ENCODE measurements at regions not wholly inside any gene's neighbourhood (a gene's known extent, or its start where the extent isn't known, plus 50 kb on each side); places are given as distances from the start of the nearest gene placed in this dataset.

DNA sequence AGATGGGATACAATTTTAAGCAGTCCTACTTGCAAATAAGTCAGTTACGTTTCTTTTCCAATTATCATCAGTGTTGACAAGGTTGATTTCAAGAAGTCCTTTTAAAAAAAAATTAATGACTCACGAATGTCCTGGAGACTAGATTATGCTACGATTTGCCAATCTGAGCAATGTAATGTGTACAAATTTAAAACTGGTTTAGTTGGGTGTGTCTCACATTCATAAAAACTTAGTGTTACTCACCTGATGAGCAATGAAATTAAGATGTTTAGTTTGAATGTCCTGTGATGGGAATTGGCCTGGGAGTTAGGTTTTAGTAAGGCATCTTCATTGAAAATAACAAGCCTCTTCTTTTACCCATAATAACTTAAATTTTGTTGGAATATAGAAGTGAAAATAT is 136.7 kb upstream of the POF1B start:
- DNase-seq (ENCODE audit: low read depth, low spot score), result peak; percentile 30
- Histone ChIP-seq H3K79me2 (ENCODE audit: control insufficient read depth, insufficient read depth, low read length) (no peaks in the 10 kb centered on the region), H3K27ac (ENCODE audit: control insufficient read depth, insufficient read depth, low read length) (peak overlapping the region; percentile 48), H3K9me3 (ENCODE audit: control insufficient read depth, low read depth, low read length) (no peaks in the 10 kb centered on the region), H3K9me1 (ENCODE audit: control insufficient read depth, extremely low read depth, insufficient read depth, low read length) (no peaks in the 10 kb centered on the region), H3K36me3 (ENCODE audit: control insufficient read depth in 2 of 2, extremely low read depth in 1 of 2, insufficient read depth in 2 of 2, low read length in 2 of 2) (no peaks in the 10 kb centered on the region), H2AFZ (ENCODE audit: control insufficient read depth, low read length) (no peak overlapping the region), H3K4me1 (ENCODE audit: control insufficient read depth, extremely low read depth, insufficient read depth, low read length) (no peaks in the 10 kb centered on the region), H3K4me3 (ENCODE audit: control insufficient read depth in 2 of 3, extremely low read depth in 1 of 3, insufficient read depth in 2 of 3, low read depth in 1 of 3, low read length in 3 of 3) (no peak overlapping the region), H3K27me3 (ENCODE audit: control insufficient read depth, extremely low read depth, insufficient read depth, low read length) (no peaks in the 10 kb centered on the region), H4K20me1 (ENCODE audit: control insufficient read depth, extremely low read depth, insufficient read depth, low read length) (no peaks in the 10 kb centered on the region), H3K9ac (ENCODE audit: control insufficient read depth, extremely low read depth, insufficient read depth, low read length) (no peak overlapping the region), H3K4me2 (ENCODE audit: control insufficient read depth, extremely low read depth, insufficient read depth, low read depth, low read length) (no peak overlapping the region)
- FAIRE-seq, result no peak
- dilution Hi-C loops (cut with MboI; ENCODE audit: extremely low pct_ligation_motif_present, low sequenced_read_pairs), result no loop called here
- TF ChIP-seq, protein P1, sequence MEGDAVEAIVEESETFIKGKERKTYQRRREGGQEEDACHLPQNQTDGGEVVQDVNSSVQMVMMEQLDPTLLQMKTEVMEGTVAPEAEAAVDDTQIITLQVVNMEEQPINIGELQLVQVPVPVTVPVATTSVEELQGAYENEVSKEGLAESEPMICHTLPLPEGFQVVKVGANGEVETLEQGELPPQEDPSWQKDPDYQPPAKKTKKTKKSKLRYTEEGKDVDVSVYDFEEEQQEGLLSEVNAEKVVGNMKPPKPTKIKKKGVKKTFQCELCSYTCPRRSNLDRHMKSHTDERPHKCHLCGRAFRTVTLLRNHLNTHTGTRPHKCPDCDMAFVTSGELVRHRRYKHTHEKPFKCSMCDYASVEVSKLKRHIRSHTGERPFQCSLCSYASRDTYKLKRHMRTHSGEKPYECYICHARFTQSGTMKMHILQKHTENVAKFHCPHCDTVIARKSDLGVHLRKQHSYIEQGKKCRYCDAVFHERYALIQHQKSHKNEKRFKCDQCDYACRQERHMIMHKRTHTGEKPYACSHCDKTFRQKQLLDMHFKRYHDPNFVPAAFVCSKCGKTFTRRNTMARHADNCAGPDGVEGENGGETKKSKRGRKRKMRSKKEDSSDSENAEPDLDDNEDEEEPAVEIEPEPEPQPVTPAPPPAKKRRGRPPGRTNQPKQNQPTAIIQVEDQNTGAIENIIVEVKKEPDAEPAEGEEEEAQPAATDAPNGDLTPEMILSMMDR (optimal IDR thresholded peaks at IDR 0.05 in 1 of 3, IDR thresholded peaks at IDR 0.05 in 1 of 3, conservative IDR thresholded peaks at IDR 0.05 in 1 of 3; ENCODE audit: extremely low read depth in 1 of 3, insufficient read depth in 2 of 3, low read length in 3 of 3), result no peak

DNA sequence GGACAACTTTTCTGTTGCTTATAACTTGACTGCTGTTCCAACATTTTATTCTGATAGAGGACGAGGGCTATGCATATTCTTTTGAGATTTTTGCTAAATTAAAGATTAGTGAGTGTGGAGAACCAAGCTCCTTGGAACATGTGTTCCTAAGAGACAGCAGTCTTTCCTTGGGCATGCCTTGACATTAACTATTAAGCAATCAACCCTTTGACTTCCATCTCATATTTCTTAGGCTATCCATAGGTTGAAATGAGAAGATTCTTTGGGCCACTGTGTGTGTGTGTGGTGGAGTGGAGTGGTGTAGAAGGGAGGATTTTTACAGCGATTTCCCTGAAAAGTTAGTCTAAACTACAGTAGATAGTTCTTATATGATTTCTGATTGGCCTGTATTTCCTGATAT is 127.4 kb upstream of the POF1B start:
- no peaks in the 10 kb centered on the region for H3K9me3 ChIP-seq (ENCODE audit: control insufficient read depth, low read depth, low read length)
- dilution Hi-C loops (cut with MboI; ENCODE audit: extremely low pct_ligation_motif_present, low sequenced_read_pairs), result no loop called here
- H3K9me1 ChIP-seq (ENCODE audit: control insufficient read depth, extremely low read depth, insufficient read depth, low read length), result no peaks in the 10 kb centered on the region
- H3K4me2 ChIP-seq (ENCODE audit: control insufficient read depth, extremely low read depth, insufficient read depth, low read depth, low read length), result no peak overlapping the region
- H3K4me1 ChIP-seq (ENCODE audit: control insufficient read depth, extremely low read depth, insufficient read depth, low read length), result peaks cover 14% of the 10 kb centered on the region
- no peak overlapping the region for H3K9ac ChIP-seq (ENCODE audit: control insufficient read depth, extremely low read depth, insufficient read depth, low read length)
- H2AFZ ChIP-seq (ENCODE audit: control insufficient read depth, low read length), result no peak overlapping the region
- TF ChIP-seq, protein P1 (optimal IDR thresholded peaks at IDR 0.05 in 1 of 3, IDR thresholded peaks at IDR 0.05 in 1 of 3, conservative IDR thresholded peaks at IDR 0.05 in 1 of 3; ENCODE audit: extremely low read depth in 1 of 3, insufficient read depth in 2 of 3, low read length in 3 of 3), result no peak
- TF ChIP-seq EZH2 (IDR thresholded peaks at IDR 0.05; ENCODE audit: low read length), result no peak
- no peaks in the 10 kb centered on the region for H4K20me1 ChIP-seq (ENCODE audit: control insufficient read depth, extremely low read depth, insufficient read depth, low read length)
- H3K27ac ChIP-seq (ENCODE audit: control insufficient read depth, insufficient read depth, low read length), result no peak overlapping the region
- H3K36me3 ChIP-seq (ENCODE audit: control insufficient read depth in 2 of 2, extremely low read depth in 1 of 2, insufficient read depth in 2 of 2, low read length in 2 of 2), result no peaks in the 10 kb centered on the region
- no peaks in the 10 kb centered on the region for H3K27me3 ChIP-seq (ENCODE audit: control insufficient read depth, extremely low read depth, insufficient read depth, low read length)
- no peak overlapping the region for H3K4me3 ChIP-seq (ENCODE audit: control insufficient read depth in 2 of 3, extremely low read depth in 1 of 3, insufficient read depth in 2 of 3, low read depth in 1 of 3, low read length in 3 of 3)
- FAIRE-seq (no peak), DNase-seq (ENCODE audit: low read depth, low spot score) (no peak)
- no peaks in the 10 kb centered on the region for H3K79me2 ChIP-seq (ENCODE audit: control insufficient read depth, insufficient read depth, low read length)
